SK-N-SH treated with all-trans-retinoic acid at 6 μM for 48 hours (cell line): ENCODE measurements at regions not wholly inside any gene's neighbourhood (a gene's known extent, or its start where the extent isn't known, plus 50 kb on each side); places are given as distances from the start of the nearest gene placed in this dataset.

Experiments used
- BACH2 ChIP-seq: fragments of 250-450 bp; sonication (Bioruptor Pico); IDR thresholded peaks from 2 replicates; pipeline ENCODE4 v1.9.0; 2021; ENCODE audit warnings: mild to moderate bottlenecking, borderline replicate concordance
- ESRRG ChIP-seq: fragments of 250-450 bp; sonication (Bioruptor Pico); IDR thresholded peaks from 2 replicates; pipeline ENCODE4 v1.6.1; 2021; ENCODE audit warnings: mild to moderate bottlenecking
- GLIS3 ChIP-seq: fragments of 250-450 bp; sonication (Bioruptor Pico); IDR thresholded peaks from 2 replicates; pipeline ENCODE4 v1.5.0; 2020; ENCODE audit warnings: mild to moderate bottlenecking, moderate library complexity
- ISL1 ChIP-seq: fragments of 250-450 bp; sonication (Bioruptor Pico); IDR thresholded peaks from 2 replicates; pipeline ENCODE4 v2.1.2; 2022; ENCODE audit warnings: mild to moderate bottlenecking, moderate library complexity
- OSR1 ChIP-seq: fragments of 250-450 bp; sonication (Bioruptor Pico); IDR thresholded peaks from 2 replicates; pipeline ENCODE4 v1.8.0; 2022; ENCODE audit warnings: moderate library complexity, mild to moderate bottlenecking, inconsistent platforms
- RARB ChIP-seq: fragments of 250-450 bp; sonication (Bioruptor Pico); IDR thresholded peaks from 2 replicates; pipeline ENCODE4 v1.8.0; 2021; ENCODE audit warnings: mild to moderate bottlenecking, moderate library complexity
- ZC3H10 ChIP-seq: fragments of 250-450 bp; sonication (Bioruptor Pico); IDR thresholded peaks from 2 replicates; pipeline ENCODE4 v1.5.1; 2021; ENCODE audit warnings: mild to moderate bottlenecking, moderate library complexity
- ZFP3 ChIP-seq: fragments of 250-450 bp; sonication (Bioruptor Pico); IDR thresholded peaks from 2 replicates; pipeline ENCODE4 v1.5.0; 2020; ENCODE audit warnings: mild to moderate bottlenecking, moderate library complexity
- ZFP30 ChIP-seq: fragments of 450-650 bp; formaldehyde crosslinking; IDR thresholded peaks from 2 replicates; pipeline ENCODE4 v1.5.0; 2022; ENCODE audit warnings: mild to moderate bottlenecking, moderate library complexity
- ZNF70 ChIP-seq: fragments of 450-650 bp; formaldehyde crosslinking; IDR thresholded peaks from 2 replicates; pipeline ENCODE4 v1.5.0; 2020; ENCODE audit warnings: mild to moderate bottlenecking, moderate library complexity
- TF ChIP-seq, protein P1 (sequence below): fragments of 250-450 bp; sonication (Bioruptor Pico); IDR thresholded peaks from 2 replicates; pipeline ENCODE4 v1.5.0; 2020; ENCODE audit warnings: mild to moderate bottlenecking, moderate library complexity
- TF ChIP-seq, protein P2 (sequence below): fragments of 250-450 bp; sonication (Bioruptor Pico); IDR thresholded peaks from 2 replicates; pipeline ENCODE4 v1.8.0; 2021; ENCODE audit warnings: low read depth, mild to moderate bottlenecking, moderate library complexity, borderline replicate concordance
- TF ChIP-seq, protein P3 (sequence below): fragments of 250-450 bp; sonication (Bioruptor Pico); IDR thresholded peaks from 2 replicates; pipeline ENCODE4 v1.5.1; 2021; ENCODE audit warnings: mild to moderate bottlenecking, moderate library complexity

DNA sequence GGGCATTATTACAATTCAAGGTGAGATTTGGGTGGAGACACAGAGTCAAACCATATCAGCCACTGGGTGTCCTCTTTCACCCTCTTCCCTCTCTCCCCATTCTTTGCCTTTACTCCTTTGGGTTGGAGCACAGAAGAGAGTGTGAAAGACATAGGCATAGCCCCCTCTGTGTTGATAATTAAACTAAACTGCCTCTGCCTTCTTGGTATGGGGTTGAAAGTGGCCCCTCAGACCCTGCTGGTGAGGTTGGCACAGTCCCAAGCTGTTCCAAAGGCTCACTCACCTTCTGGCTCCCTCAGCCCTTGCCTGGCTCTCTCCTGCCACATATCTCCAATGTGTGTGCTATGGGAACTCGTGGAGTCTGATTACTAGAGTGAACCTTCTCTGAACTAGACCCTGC, 210.6 kb upstream of the RXFP2 start:
- TF ChIP-seq ESRRG (CRISPR knock-in tag): no peak
- no peak for TF ChIP-seq RARB (CRISPR knock-in tag)
- TF ChIP-seq ZFP30 (CRISPR knock-in tag): no peak
- no peak for TF ChIP-seq ZC3H10
- TF ChIP-seq ISL1 (CRISPR knock-in tag): no peak
- TF ChIP-seq, protein P1, sequence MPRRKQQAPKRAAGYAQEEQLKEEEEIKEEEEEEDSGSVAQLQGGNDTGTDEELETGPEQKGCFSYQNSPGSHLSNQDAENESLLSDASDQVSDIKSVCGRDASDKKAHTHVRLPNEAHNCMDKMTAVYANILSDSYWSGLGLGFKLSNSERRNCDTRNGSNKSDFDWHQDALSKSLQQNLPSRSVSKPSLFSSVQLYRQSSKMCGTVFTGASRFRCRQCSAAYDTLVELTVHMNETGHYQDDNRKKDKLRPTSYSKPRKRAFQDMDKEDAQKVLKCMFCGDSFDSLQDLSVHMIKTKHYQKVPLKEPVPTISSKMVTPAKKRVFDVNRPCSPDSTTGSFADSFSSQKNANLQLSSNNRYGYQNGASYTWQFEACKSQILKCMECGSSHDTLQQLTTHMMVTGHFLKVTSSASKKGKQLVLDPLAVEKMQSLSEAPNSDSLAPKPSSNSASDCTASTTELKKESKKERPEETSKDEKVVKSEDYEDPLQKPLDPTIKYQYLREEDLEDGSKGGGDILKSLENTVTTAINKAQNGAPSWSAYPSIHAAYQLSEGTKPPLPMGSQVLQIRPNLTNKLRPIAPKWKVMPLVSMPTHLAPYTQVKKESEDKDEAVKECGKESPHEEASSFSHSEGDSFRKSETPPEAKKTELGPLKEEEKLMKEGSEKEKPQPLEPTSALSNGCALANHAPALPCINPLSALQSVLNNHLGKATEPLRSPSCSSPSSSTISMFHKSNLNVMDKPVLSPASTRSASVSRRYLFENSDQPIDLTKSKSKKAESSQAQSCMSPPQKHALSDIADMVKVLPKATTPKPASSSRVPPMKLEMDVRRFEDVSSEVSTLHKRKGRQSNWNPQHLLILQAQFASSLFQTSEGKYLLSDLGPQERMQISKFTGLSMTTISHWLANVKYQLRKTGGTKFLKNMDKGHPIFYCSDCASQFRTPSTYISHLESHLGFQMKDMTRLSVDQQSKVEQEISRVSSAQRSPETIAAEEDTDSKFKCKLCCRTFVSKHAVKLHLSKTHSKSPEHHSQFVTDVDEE (CRISPR knock-in tag): no peak
- TF ChIP-seq ZFP3 (CRISPR knock-in tag): no peak
- no peak for TF ChIP-seq GLIS3 (CRISPR knock-in tag)
- TF ChIP-seq ZNF70: no peak
- TF ChIP-seq, protein P2, sequence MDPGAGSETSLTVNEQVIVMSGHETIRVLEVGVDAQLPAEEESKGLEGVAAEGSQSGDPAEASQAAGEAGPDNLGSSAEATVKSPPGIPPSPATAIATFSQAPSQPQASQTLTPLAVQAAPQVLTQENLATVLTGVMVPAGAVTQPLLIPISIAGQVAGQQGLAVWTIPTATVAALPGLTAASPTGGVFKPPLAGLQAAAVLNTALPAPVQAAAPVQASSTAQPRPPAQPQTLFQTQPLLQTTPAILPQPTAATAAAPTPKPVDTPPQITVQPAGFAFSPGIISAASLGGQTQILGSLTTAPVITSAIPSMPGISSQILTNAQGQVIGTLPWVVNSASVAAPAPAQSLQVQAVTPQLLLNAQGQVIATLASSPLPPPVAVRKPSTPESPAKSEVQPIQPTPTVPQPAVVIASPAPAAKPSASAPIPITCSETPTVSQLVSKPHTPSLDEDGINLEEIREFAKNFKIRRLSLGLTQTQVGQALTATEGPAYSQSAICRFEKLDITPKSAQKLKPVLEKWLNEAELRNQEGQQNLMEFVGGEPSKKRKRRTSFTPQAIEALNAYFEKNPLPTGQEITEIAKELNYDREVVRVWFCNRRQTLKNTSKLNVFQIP (CRISPR knock-in tag): no peak
- TF ChIP-seq OSR1: no peak
- TF ChIP-seq BACH2 (CRISPR knock-in tag): no peak
- TF ChIP-seq, protein P3, sequence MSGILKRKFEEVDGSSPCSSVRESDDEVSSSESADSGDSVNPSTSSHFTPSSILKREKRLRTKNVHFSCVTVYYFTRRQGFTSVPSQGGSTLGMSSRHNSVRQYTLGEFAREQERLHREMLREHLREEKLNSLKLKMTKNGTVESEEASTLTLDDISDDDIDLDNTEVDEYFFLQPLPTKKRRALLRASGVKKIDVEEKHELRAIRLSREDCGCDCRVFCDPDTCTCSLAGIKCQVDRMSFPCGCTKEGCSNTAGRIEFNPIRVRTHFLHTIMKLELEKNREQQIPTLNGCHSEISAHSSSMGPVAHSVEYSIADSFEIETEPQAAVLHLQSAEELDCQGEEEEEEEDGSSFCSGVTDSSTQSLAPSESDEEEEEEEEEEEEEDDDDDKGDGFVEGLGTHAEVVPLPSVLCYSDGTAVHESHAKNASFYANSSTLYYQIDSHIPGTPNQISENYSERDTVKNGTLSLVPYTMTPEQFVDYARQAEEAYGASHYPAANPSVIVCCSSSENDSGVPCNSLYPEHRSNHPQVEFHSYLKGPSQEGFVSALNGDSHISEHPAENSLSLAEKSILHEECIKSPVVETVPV (CRISPR knock-in tag): no peak
